Endothelial cell (in vitro differentiated cells): ENCODE measurements at regions not wholly inside any gene's neighbourhood (a gene's known extent, or its start where the extent isn't known, plus 50 kb on each side); places are given as distances from the start of the nearest gene placed in this dataset.

Experiments
- DNase-seq: peaks from one replicate; pipeline ENCODE4 v3.0.0; 2021; ENCODE audit warnings: low spot score
- H3K27ac Mint-ChIP-seq: one replicate; pipeline ENCODE4 v1.8.0; 2021; ENCODE audit warnings: mixed read lengths, inconsistent platforms; ENCODE audit not compliant: unreplicated experiment
- H3K27me3 Mint-ChIP-seq: one replicate; pipeline ENCODE4 v1.8.0; 2021; ENCODE audit warnings: mild to moderate bottlenecking, moderate library complexity, mixed read lengths, inconsistent platforms; ENCODE audit not compliant: unreplicated experiment
- H3K36me3 Mint-ChIP-seq: one replicate; pipeline ENCODE4 v1.8.0; 2021; ENCODE audit warnings: mild to moderate bottlenecking, low read depth, mixed read lengths, inconsistent platforms; ENCODE audit not compliant: unreplicated experiment
- H3K4me1 Mint-ChIP-seq: one replicate; pipeline ENCODE4 v1.8.0; 2021; ENCODE audit warnings: mild to moderate bottlenecking, mixed read lengths, inconsistent platforms; ENCODE audit not compliant: unreplicated experiment
- H3K4me3 Mint-ChIP-seq: one replicate; pipeline ENCODE4 v1.8.0; 2021; ENCODE audit warnings: mild to moderate bottlenecking, mixed read lengths, inconsistent platforms; ENCODE audit not compliant: unreplicated experiment
- H3K9me3 Mint-ChIP-seq: one replicate; pipeline ENCODE4 v1.8.0; 2021; ENCODE audit warnings: mixed read lengths, inconsistent platforms; ENCODE audit not compliant: unreplicated experiment
- TF ChIP-seq, protein P1 (sequence below): fragments of 200-600 bp; sonication (generic); IDR thresholded peaks from one replicate; pipeline ENCODE4 v1.5.0; 2021; ENCODE audit warnings: antibody characterized with exemption; ENCODE audit not compliant: unreplicated experiment

DNA sequence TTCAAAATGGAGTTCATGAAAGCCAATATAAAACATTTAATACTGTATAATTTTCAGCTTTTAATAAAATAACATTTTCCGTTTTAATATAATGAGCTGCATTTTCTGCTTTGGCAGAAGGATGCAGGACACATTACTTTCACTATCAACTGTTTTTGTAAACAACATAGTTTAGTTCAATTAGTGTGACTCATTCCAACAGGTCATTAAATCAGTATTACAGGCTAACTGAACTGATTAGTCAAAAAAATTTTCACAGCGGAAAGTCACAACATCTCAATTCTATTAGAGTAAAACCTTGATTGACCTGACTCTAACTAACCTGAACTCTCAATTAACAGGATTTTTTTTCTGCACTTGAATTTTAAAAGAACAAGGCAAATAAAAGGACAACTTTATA, 151.2 kb upstream of the AMOT start:
- Mint-ChIP-seq H3K4me3 (no peak overlapping the region), H3K4me1 (no peaks in the 10 kb centered on the region), H3K27me3 (no peaks in the 10 kb centered on the region), H3K36me3 (no peaks in the 10 kb centered on the region), H3K27ac (no peak overlapping the region), H3K9me3 (no peaks in the 10 kb centered on the region)
- TF ChIP-seq, protein P1, sequence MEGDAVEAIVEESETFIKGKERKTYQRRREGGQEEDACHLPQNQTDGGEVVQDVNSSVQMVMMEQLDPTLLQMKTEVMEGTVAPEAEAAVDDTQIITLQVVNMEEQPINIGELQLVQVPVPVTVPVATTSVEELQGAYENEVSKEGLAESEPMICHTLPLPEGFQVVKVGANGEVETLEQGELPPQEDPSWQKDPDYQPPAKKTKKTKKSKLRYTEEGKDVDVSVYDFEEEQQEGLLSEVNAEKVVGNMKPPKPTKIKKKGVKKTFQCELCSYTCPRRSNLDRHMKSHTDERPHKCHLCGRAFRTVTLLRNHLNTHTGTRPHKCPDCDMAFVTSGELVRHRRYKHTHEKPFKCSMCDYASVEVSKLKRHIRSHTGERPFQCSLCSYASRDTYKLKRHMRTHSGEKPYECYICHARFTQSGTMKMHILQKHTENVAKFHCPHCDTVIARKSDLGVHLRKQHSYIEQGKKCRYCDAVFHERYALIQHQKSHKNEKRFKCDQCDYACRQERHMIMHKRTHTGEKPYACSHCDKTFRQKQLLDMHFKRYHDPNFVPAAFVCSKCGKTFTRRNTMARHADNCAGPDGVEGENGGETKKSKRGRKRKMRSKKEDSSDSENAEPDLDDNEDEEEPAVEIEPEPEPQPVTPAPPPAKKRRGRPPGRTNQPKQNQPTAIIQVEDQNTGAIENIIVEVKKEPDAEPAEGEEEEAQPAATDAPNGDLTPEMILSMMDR: no peak
- no peak for DNase-seq

DNA sequence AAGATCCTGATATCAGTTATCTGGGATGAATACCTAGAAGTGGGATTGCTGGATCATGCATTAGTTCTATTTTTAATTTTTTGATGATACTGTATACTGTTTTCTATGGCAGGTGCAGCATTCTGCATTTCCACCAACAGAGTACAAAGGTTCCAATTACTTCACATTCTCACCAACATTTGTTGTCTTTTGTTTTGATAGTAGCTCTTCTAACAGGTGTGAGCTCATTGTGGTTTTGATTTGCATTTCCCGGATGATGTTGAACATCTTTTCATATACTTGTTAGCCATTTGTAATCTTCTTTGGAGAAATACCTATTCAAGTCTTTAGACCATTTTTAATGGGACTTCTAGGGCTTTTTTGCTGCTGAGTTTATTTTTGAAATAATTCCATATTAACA, 139.2 kb upstream of the AMOT start:
- Mint-ChIP-seq H3K4me3 (no peak overlapping the region), H3K4me1 (no peaks in the 10 kb centered on the region), H3K9me3 (no peaks in the 10 kb centered on the region), H3K27me3 (no peaks in the 10 kb centered on the region), H3K36me3 (no peaks in the 10 kb centered on the region), H3K27ac (no peak overlapping the region)
- DNase-seq: no peak
- TF ChIP-seq, protein P1: no peak

DNA sequence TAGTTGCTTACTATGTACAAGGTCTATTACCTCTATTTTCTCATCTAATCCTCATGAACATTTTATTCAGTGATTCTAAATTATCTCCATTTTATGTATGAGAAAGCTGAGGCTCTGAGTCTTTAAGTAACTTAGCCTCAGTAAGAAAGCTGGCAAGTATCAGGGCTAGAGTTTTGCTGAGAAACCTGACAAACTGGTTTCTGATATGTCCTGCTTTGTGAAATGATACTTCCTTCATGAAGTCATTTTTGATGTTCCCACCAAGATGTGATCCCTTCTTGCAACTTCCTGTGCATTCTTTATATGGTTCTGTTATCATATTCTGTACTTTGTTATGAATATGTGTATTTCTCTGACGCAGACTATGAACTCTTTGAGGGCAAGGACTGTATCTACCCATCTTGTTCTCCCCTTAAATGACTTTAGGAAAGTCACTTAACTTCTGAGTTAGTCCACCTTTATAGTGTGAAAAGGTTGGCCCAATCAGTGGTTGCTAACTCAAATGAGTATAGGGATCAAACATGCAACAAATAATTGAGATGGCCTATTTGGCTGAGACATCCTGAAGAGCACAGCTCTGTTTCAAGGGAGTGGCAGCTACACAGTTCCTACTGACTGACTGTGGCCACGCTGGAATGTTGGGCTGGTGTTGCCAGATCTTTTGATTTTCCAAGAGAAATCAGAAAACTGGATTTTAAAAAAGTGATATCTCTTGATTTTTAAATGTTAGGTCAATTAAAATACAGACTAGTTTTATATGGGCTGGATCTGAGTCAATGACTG, 127.9 kb upstream of the AMOT start:
- H3K9me3 Mint-ChIP-seq: no peaks in the 10 kb centered on the region
- no peak for DNase-seq

DNA sequence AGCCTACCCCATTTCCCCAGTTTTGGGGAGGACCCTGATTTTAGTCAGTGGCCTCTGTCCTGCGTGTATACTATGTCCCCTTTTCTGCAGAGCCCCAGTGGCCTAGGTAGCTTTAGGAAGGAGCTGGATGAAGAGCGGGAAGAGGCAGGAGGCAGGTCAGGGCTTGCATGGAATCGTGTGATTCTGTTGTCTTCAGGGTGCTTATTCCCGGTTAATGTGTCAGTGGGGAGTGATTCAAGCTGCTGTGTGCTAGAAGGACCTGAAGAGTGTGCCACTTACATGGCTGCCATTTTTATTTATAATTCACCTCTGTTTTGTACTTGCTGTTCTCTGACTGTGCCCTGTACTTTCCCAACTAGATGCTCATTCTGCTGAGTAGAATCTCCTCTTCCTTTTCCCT, 127.3 kb upstream of the AMOT start:
- Mint-ChIP-seq H3K27me3 (no peaks in the 10 kb centered on the region), H3K27ac (no peak overlapping the region)
- no peak for DNase-seq

More for the DNA sequence above, 127.9 kb upstream of the AMOT start:
- H3K4me3 Mint-ChIP-seq: no peak overlapping the region
- H3K4me1 Mint-ChIP-seq: no peaks in the 10 kb centered on the region
- no peaks in the 10 kb centered on the region for H3K27me3 Mint-ChIP-seq
- TF ChIP-seq, protein P1: no peak
- no peaks in the 10 kb centered on the region for H3K36me3 Mint-ChIP-seq
- no peak overlapping the region for H3K27ac Mint-ChIP-seq

DNA sequence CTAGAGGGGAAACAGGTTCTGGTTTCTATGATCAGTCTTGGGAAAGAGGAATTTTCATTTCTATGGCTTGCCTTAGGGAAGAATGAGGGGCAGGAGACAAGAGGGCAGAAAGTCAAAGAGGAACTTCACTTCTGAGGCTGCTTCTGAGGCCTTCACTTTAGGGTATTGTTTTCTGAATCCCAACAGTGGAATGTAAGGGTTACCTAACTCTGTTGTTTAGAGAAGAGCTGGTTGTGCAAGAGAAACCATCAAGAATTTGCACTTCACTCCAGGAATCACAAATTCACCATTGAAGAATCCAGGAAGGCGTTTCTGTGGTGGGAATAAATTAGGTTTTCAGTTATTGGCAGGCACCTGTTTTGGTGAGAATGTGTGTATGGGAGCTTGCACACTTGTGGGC, 126.7 kb upstream of the AMOT start:
- no peak for DNase-seq
- no peaks in the 10 kb centered on the region for H3K4me1 Mint-ChIP-seq
- no peak overlapping the region for H3K4me3 Mint-ChIP-seq
- no peaks in the 10 kb centered on the region for H3K9me3 Mint-ChIP-seq
- no peak overlapping the region for H3K27ac Mint-ChIP-seq
- no peaks in the 10 kb centered on the region for H3K36me3 Mint-ChIP-seq
- TF ChIP-seq, protein P1: no peak
- H3K27me3 Mint-ChIP-seq: no peaks in the 10 kb centered on the region

More for the DNA sequence above, 127.3 kb upstream of the AMOT start:
- Mint-ChIP-seq H3K4me1 (no peaks in the 10 kb centered on the region), H3K9me3 (no peaks in the 10 kb centered on the region), H3K4me3 (no peak overlapping the region), H3K36me3 (no peaks in the 10 kb centered on the region)
- TF ChIP-seq, protein P1: no peak
